Endothelial cell of umbilical vein (primary cell): ENCODE measurements at regions not wholly inside any gene's neighbourhood (a gene's known extent, or its start where the extent isn't known, plus 50 kb on each side); places are given as distances from the start of the nearest gene placed in this dataset.
A peak's percentile ranks its signal among the peaks of the same experiment; 100 is the strongest.

ENCODE experiments used
- BruUV-seq: library from RNA; stranded (reverse); fragments of 400-500 nt; replicated peaks from 2 replicates; lab custom pipeline; 2021; lab: Mats Ljungman, UMichigan
- CTCF ChIA-PET: fragments of 300-600, 350-600 bp; sonication (Branson Sonifier 250); formaldehyde crosslinking; loops from one replicate; lab custom pipeline; 2021; ENCODE audit warnings: antibody characterized with exemption, inconsistent platforms; lab: Charles Lee
- POLR2A ChIA-PET: fragments of 300-600, 350-600 bp; sonication (Branson Sonifier 250); formaldehyde crosslinking; loops from one replicate; lab custom pipeline; 2021; ENCODE audit warnings: antibody characterized with exemption, inconsistent platforms; lab: Charles Lee
- DNase-seq: peaks from one replicate; pipeline ENCODE4 v3.0.0-alpha.2; 2011; ENCODE audit warnings: low read depth, low spot score
- FAIRE-seq: peaks from 2 replicates; lab custom pipeline; 2011; peaks lifted over from hg19 to GRCh38; lab: Jason Lieb, UNC
- H2AFZ ChIP-seq: 2 replicates; pipeline ENCODE4 v1.6.0; 2012; ENCODE audit warnings: low read depth, low read length, control low read depth, inconsistent platforms
- H3K27ac ChIP-seq: 2 replicates; pipeline ENCODE4 v1.5.1; 2011; ENCODE audit warnings: low read depth, mild to moderate bottlenecking, control low read depth, low read length, moderate library complexity; ENCODE audit not compliant: insufficient read depth
- H3K27me3 ChIP-seq, 2 experiments: 2 replicates each; pipeline versions ENCODE4 v1.6.0 to v1.6.1; 2011; ENCODE audit warnings: low read length in 2 of 2, mixed read lengths in 1 of 2; ENCODE audit not compliant: control insufficient read depth in 2 of 2, insufficient read depth in 2 of 2
- H3K36me3 ChIP-seq, 2 experiments: 2 replicates in 1 of 2; 3 replicates in 1 of 2; pipeline ENCODE4 v1.5.1; 2011; ENCODE audit warnings: low read length in 2 of 2, mild to moderate bottlenecking in 1 of 2, moderate library complexity in 1 of 2; ENCODE audit not compliant: control insufficient read depth in 2 of 2, insufficient read depth in 2 of 2; ENCODE audit errors: extremely low read depth in 1 of 2
- H3K4me1 ChIP-seq: 3 replicates; pipeline ENCODE4 v1.5.1; 2011; ENCODE audit warnings: mild to moderate bottlenecking, low read length; ENCODE audit not compliant: control insufficient read depth, insufficient read depth; ENCODE audit errors: extremely low read depth
- H3K4me2 ChIP-seq: 2 replicates; pipeline ENCODE4 v1.6.1; 2011; ENCODE audit warnings: low read length, control low read depth, mixed read lengths; ENCODE audit not compliant: insufficient read depth
- H3K4me3 ChIP-seq, 3 experiments: fragments of 200-600 bp in 1 of 3; sonication (generic), shearing (Covaris generic) in 1 of 3; replicated peaks in 1 of 3; 2 replicates each; pipeline ENCODE4 v1.5.1; 2011 to 2016; ENCODE audit warnings: control low read depth in 3 of 3, low read length in 3 of 3, mild to moderate bottlenecking in 2 of 3, inconsistent platforms in 1 of 3, low read depth in 1 of 3, moderate library complexity in 1 of 3; ENCODE audit not compliant: insufficient read depth in 1 of 3
- H3K79me2 ChIP-seq: 2 replicates; pipeline ENCODE4 v1.6.0; 2012; ENCODE audit warnings: low read length, inconsistent platforms; ENCODE audit not compliant: control insufficient read depth, insufficient read depth
- H3K9ac ChIP-seq: replicated peaks from 2 replicates; pipeline ENCODE3; 2011; ENCODE audit warnings: low read length, control low read depth; ENCODE audit not compliant: insufficient read depth; ENCODE audit errors: extremely low read depth
- H3K9me1 ChIP-seq: replicated peaks from 3 replicates; pipeline ENCODE4 v1.6.0; 2011; ENCODE audit warnings: mild to moderate bottlenecking, low read length; ENCODE audit not compliant: control insufficient read depth, insufficient read depth; ENCODE audit errors: extremely low read depth
- H3K9me3 ChIP-seq: replicated peaks from 2 replicates; pipeline ENCODE4 v1.5.1; 2012; ENCODE audit warnings: low read length, inconsistent platforms; ENCODE audit not compliant: control insufficient read depth, insufficient read depth
- H4K20me1 ChIP-seq: replicated peaks from 2 replicates; pipeline ENCODE3; 2011; ENCODE audit warnings: mild to moderate bottlenecking, low read length; ENCODE audit not compliant: control insufficient read depth, insufficient read depth; ENCODE audit errors: extremely low read depth
- EZH2 ChIP-seq: IDR thresholded peaks from 2 replicates; pipeline ENCODE4 v1.6.1; 2012; ENCODE audit warnings: borderline replicate concordance, low read depth, mild to moderate bottlenecking, moderate library complexity, low read length, inconsistent platforms; ENCODE audit not compliant: severe bottlenecking
- FOS ChIP-seq: IDR thresholded peaks from 2 replicates; pipeline ENCODE4 v1.6.1; 2011; ENCODE audit warnings: mild to moderate bottlenecking, low read length, moderate library complexity, borderline replicate concordance; ENCODE audit not compliant: insufficient read depth
- GATA2 ChIP-seq: IDR thresholded peaks from 2 replicates; pipeline ENCODE4 v1.7.0; 2011; ENCODE audit warnings: low read depth, mild to moderate bottlenecking, moderate library complexity, mixed read lengths, low read length; ENCODE audit not compliant: insufficient read length, insufficient read depth
- JUN ChIP-seq: IDR thresholded peaks from 2 replicates; pipeline ENCODE4 v1.6.1; 2011; ENCODE audit warnings: borderline replicate concordance, low read depth; ENCODE audit not compliant: insufficient read length, insufficient read depth
- MYC ChIP-seq: IDR thresholded peaks from one replicate; pipeline ENCODE4 v1.6.1; 2011; ENCODE audit warnings: mild to moderate bottlenecking, low read depth, low read length
- POLR2AphosphoS5 ChIP-seq: IDR thresholded peaks from 2 replicates; pipeline ENCODE4 v1.6.1; 2012; ENCODE audit warnings: low read depth, mild to moderate bottlenecking, control low read depth, low read length, moderate library complexity; ENCODE audit not compliant: insufficient read depth
- dilution Hi-C: fragments of 300-500 bp; cut with MboI; formaldehyde crosslinking; loops from one replicate; pipeline ENCODE4 v1.15.0; 2019; ENCODE audit warnings: low sequenced_read_pairs; ENCODE audit not compliant: extremely low pct_ligation_motif_present
- intact Hi-C: fragments of 100-400 bp; cut with micrococcal nuclease; formaldehyde crosslinking; loops from one replicate; pipeline ENCODE4 v1.10.0; 2022
- TF ChIP-seq, protein P1 (sequence below): IDR thresholded peaks from 2 replicates; pipeline ENCODE4 v1.6.1; 2011; ENCODE audit not compliant: insufficient read depth, insufficient read length
- TF ChIP-seq, protein P2 (sequence below), 2 donors: IDR thresholded peaks; 1 replicate in 1 of 2; 2 replicates in 1 of 2; pipeline ENCODE4 v1.5.1; 2011; ENCODE audit warnings: low read length in 2 of 2, mild to moderate bottlenecking in 2 of 2, moderate library complexity in 2 of 2, control low read depth in 1 of 2, inconsistent platforms in 1 of 2, low read depth in 1 of 2; ENCODE audit not compliant: insufficient read depth in 1 of 2; ENCODE audit errors: extremely low read depth in 1 of 2

DNA sequence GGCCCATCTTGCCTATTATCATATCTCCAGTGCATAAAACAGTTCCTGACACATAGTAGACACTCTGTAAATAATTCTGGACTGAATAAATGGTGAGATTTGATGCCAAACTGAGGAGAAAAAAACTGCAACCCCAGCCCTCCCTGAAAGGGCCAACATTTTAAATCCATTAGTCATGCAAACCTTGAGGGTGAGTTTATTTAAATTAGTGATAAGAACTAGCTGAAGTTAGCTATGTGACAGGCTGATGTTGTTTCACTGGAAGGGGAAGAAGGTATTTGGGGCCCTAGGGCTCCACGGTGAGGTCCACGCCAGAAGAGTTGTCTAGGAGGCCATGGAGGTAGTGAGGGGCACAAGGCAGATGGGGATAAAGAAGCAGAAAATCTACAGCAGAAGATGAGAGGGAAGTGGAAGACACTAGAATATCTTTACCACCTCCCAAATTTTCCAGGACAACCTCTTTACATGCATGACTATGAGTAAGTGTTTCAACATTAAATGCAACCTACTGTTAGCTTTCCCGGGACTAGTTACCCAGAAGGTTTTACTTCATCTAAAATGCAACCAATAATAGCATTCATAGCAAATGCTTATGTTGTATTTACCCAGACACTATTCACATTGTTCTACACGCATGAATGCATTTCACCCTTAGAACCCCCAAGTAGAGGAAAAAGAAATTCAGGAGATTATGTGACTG is 183.2 kb upstream of the LYZL1 start:
- Histone ChIP-seq H3K79me2 (no peaks in the 10 kb centered on the region), H4K20me1 (no peaks in the 10 kb centered on the region), H3K4me3 (no peak overlapping the region), H3K9me3 (no peaks in the 10 kb centered on the region), H3K9me1 (no peaks in the 10 kb centered on the region), H3K9ac (no peak overlapping the region), H3K27ac (no peak overlapping the region), H3K4me1 (no peaks in the 10 kb centered on the region), H3K36me3 (no peaks in the 10 kb centered on the region), H3K27me3 (no peaks in the 10 kb centered on the region), H2AFZ (no peak overlapping the region), H3K4me2 (no peak overlapping the region)
- intact Hi-C loops, result no loop called here
- ChIA-PET POLR2A (no interaction called here), CTCF (no interaction called here)
- dilution Hi-C loops, result no loop called here
- FAIRE-seq (peak; percentile 12), DNase-seq (peak; percentile 20)
- TF ChIP-seq JUN (no peak), FOS (no peak), EZH2 (no peak), POLR2AphosphoS5 (no peak), MYC (no peak), GATA2 (no peak)
- TF ChIP-seq, protein P1, sequence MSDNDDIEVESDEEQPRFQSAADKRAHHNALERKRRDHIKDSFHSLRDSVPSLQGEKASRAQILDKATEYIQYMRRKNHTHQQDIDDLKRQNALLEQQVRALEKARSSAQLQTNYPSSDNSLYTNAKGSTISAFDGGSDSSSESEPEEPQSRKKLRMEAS, result no peak
- TF ChIP-seq, protein P2, sequence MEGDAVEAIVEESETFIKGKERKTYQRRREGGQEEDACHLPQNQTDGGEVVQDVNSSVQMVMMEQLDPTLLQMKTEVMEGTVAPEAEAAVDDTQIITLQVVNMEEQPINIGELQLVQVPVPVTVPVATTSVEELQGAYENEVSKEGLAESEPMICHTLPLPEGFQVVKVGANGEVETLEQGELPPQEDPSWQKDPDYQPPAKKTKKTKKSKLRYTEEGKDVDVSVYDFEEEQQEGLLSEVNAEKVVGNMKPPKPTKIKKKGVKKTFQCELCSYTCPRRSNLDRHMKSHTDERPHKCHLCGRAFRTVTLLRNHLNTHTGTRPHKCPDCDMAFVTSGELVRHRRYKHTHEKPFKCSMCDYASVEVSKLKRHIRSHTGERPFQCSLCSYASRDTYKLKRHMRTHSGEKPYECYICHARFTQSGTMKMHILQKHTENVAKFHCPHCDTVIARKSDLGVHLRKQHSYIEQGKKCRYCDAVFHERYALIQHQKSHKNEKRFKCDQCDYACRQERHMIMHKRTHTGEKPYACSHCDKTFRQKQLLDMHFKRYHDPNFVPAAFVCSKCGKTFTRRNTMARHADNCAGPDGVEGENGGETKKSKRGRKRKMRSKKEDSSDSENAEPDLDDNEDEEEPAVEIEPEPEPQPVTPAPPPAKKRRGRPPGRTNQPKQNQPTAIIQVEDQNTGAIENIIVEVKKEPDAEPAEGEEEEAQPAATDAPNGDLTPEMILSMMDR (IDR thresholded peaks at IDR 0.05; ENCODE audit: extremely low read depth in 1 of 2, insufficient read depth in 1 of 2, low read depth in 1 of 2, low read length in 2 of 2), result no peak
- no TSS peak for BruUV-seq
